ENCODE measurements at regions not wholly inside any gene's neighbourhood (a gene's known extent, or its start where the extent isn't known, plus 50 kb on each side); places are given as distances from the start of the nearest gene placed in this dataset.

DNA sequence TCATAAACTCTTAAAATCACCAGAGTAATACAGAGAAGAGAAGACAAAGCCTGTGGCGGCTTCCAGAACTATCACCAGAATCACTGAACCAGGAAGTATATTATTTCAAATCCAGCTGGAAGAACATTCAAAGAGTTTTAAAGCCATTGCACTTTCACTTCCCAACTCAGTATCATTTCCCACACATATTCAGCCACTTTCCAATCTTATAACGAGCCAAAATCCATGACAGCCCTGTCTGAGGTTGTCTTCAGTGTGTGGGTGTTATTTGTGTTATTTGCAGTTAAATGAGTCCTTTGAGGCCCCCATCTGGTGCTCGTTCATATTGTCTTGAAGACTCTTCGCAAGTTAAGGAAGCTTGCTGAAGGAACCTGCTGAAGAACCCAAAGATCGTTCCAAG lies 559.9 kb downstream of the TSN start:
- Histone ChIP-seq H3K27ac (ENCODE audit: low read depth, low read length) (no peak overlapping the region), H3K9ac (ENCODE audit: low read depth in 1 of 3, low read length in 3 of 3) (no peak overlapping the region), H3K4me1 (ENCODE audit: control insufficient read depth in 3 of 3, insufficient read depth in 3 of 3, low read length in 3 of 3) (no peaks in the 10 kb centered on the region), H3K36me3 (ENCODE audit: control insufficient read depth in 3 of 3, insufficient read depth in 3 of 3, low read length in 3 of 3) (no peaks in the 10 kb centered on the region), H3K4me3 (ENCODE audit: low read length in 3 of 3) (peak overlapping the region in 1 of 3 donors; percentile 30), H3K27me3 (ENCODE audit: control insufficient read depth in 3 of 3, insufficient read depth in 3 of 3, low read length in 3 of 3) (no peaks in the 10 kb centered on the region), H3K9me3 (ENCODE audit: control insufficient read depth in 3 of 3, low read length in 3 of 3) (no peaks in the 10 kb centered on the region)

DNA sequence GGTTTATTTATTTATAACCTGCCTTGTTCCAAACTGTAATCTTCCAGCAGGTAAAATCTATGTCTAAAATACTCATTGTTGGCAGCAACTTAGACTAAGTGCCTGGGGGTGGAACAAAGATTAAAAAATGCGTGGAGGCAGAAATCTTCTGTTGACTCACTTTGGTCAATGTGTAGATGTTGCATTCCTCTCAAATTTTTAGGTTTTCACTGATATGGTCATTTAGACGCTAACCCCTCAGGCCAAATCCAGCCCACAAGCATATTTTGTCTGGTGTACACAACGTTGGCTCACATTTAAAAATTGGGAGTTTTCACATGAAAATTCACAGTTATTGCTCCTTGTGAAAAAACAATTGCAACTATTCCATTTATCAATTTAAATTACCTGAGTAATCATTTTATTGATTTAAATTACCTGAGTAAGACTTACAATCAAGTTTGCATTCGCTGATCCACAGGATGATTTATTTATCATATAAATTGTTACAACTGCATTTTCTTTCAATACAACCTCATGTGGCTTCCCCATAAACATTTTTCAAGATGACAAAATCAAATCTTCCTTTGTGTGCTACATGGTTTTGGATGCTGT lies 564.2 kb downstream of the TSN start:
- Histone ChIP-seq H3K4me1 (ENCODE audit: control insufficient read depth in 3 of 3, insufficient read depth in 3 of 3, low read length in 3 of 3) (no peaks in the 10 kb centered on the region), H3K4me3 (ENCODE audit: low read length in 3 of 3) (no peak overlapping the region), H3K27ac (ENCODE audit: low read depth, low read length) (no peak overlapping the region), H3K9me3 (ENCODE audit: control insufficient read depth in 3 of 3, low read length in 3 of 3) (no peaks in the 10 kb centered on the region), H3K36me3 (ENCODE audit: control insufficient read depth in 3 of 3, insufficient read depth in 3 of 3, low read length in 3 of 3) (no peaks in the 10 kb centered on the region), H3K27me3 (ENCODE audit: control insufficient read depth in 3 of 3, insufficient read depth in 3 of 3, low read length in 3 of 3) (no peaks in the 10 kb centered on the region), H3K9ac (ENCODE audit: low read depth in 1 of 3, low read length in 3 of 3) (no peak overlapping the region)

DNA sequence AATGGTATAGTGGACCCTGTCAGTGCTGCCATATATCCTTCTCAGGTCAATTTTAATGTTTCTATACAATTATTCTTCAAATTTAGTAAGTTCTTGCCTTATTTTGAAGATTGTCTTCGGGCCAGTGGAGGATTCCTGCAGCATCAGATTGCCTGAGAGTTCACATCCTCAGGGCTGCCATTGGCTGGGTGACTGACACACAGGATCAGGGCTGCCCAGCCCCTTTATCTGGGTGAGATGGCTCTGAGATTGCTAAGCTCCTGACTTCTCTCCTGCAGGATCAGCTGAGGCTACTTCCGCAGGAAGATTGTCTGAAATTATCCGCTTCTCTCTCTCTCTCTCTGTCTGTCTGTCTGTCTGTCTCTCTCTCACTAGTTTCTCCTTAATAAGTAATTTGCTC lies 567.4 kb downstream of the TSN start:
- Histone ChIP-seq H3K9me3 (ENCODE audit: control insufficient read depth in 3 of 3, low read length in 3 of 3) (no peaks in the 10 kb centered on the region), H3K27ac (ENCODE audit: low read depth, low read length) (no peak overlapping the region), H3K27me3 (ENCODE audit: control insufficient read depth in 3 of 3, insufficient read depth in 3 of 3, low read length in 3 of 3) (no peaks in the 10 kb centered on the region), H3K36me3 (ENCODE audit: control insufficient read depth in 3 of 3, insufficient read depth in 3 of 3, low read length in 3 of 3) (no peaks in the 10 kb centered on the region), H3K9ac (ENCODE audit: low read depth in 1 of 3, low read length in 3 of 3) (no peak overlapping the region), H3K4me3 (ENCODE audit: low read length in 3 of 3) (no peak overlapping the region), H3K4me1 (ENCODE audit: control insufficient read depth in 3 of 3, insufficient read depth in 3 of 3, low read length in 3 of 3) (no peaks in the 10 kb centered on the region)

GRCh38 chr2:122323927-122324326 lies 568.5 kb downstream of the TSN start:
- Histone ChIP-seq H3K4me3 (ENCODE audit: low read length in 3 of 3) (no peak overlapping the region), H3K27me3 (ENCODE audit: control insufficient read depth in 3 of 3, insufficient read depth in 3 of 3, low read length in 3 of 3) (no peaks in the 10 kb centered on the region), H3K27ac (ENCODE audit: low read depth, low read length) (no peak overlapping the region), H3K4me1 (ENCODE audit: control insufficient read depth in 3 of 3, insufficient read depth in 3 of 3, low read length in 3 of 3) (no peaks in the 10 kb centered on the region), H3K9me3 (ENCODE audit: control insufficient read depth in 3 of 3, low read length in 3 of 3) (no peaks in the 10 kb centered on the region), H3K9ac (ENCODE audit: low read depth in 1 of 3, low read length in 3 of 3) (no peak overlapping the region), H3K36me3 (ENCODE audit: control insufficient read depth in 3 of 3, insufficient read depth in 3 of 3, low read length in 3 of 3) (no peaks in the 10 kb centered on the region)

GRCh38 chr2:122326471-122326870 lies 571.0 kb downstream of the TSN start:
- H3K4me1 ChIP-seq (ENCODE audit: control insufficient read depth in 3 of 3, insufficient read depth in 3 of 3, low read length in 3 of 3) = no peaks in the 10 kb centered on the region
- no peaks in the 10 kb centered on the region for H3K36me3 ChIP-seq (ENCODE audit: control insufficient read depth in 3 of 3, insufficient read depth in 3 of 3, low read length in 3 of 3)
- no peak overlapping the region for H3K27ac ChIP-seq (ENCODE audit: low read depth, low read length)
- no peak overlapping the region for H3K9ac ChIP-seq (ENCODE audit: low read depth in 1 of 3, low read length in 3 of 3)
- H3K27me3 ChIP-seq (ENCODE audit: control insufficient read depth in 3 of 3, insufficient read depth in 3 of 3, low read length in 3 of 3) = no peaks in the 10 kb centered on the region
- H3K4me3 ChIP-seq (ENCODE audit: low read length in 3 of 3) = no peak overlapping the region
- no peaks in the 10 kb centered on the region for H3K9me3 ChIP-seq (ENCODE audit: control insufficient read depth in 3 of 3, low read length in 3 of 3)

DNA sequence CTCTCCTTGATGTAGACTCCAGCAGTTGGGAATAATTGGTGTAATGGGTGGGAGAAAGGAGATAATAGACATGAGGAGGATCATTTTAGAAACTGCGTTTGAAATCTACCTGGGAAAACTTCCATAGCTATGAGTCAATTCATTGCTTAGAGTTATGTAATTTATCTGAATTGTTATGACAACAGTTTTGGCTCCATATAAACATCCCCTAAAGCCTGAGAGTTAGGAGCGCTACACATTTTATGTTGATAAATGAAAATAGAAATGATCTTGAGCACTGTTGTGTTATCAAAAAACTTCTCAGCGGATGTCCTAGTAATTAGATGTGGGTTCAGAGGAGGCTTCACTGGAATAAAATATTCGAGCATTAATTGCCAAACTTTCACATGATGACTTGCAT lies 573.4 kb downstream of the TSN start:
- H3K4me1 ChIP-seq (ENCODE audit: control insufficient read depth in 3 of 3, insufficient read depth in 3 of 3, low read length in 3 of 3) = no peaks in the 10 kb centered on the region
- no peak overlapping the region for H3K27ac ChIP-seq (ENCODE audit: low read depth, low read length)
- H3K9ac ChIP-seq (ENCODE audit: low read depth in 1 of 3, low read length in 3 of 3) = no peak overlapping the region
- peaks cover 0 to 2% (median 0%) of the 10 kb centered on the region in 3 donors for H3K27me3 ChIP-seq (ENCODE audit: control insufficient read depth in 3 of 3, insufficient read depth in 3 of 3, low read length in 3 of 3)
- no peak overlapping the region for H3K4me3 ChIP-seq (ENCODE audit: low read length in 3 of 3)
- no peaks in the 10 kb centered on the region for H3K36me3 ChIP-seq (ENCODE audit: control insufficient read depth in 3 of 3, insufficient read depth in 3 of 3, low read length in 3 of 3)
- no peaks in the 10 kb centered on the region for H3K9me3 ChIP-seq (ENCODE audit: control insufficient read depth in 3 of 3, low read length in 3 of 3)

DNA sequence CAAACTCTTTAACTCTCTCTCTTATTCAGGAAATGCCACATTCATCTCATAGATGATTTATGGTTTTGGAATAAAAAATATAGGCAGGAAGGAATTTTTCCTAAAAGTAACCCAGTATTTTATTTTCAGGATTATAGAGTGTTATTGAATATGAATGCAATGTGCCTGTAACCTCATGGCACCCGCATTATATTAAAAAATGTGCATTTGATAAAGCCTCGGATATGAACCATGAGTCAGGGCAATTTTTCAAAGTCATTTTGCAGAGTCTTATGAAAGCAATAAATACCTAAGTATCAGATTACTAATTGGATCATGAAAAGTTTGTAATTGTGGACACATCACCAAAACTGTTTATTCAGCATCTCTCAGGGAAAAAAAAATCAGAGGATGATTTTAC lies 573.8 kb downstream of the TSN start:
- Histone ChIP-seq H3K9me3 (ENCODE audit: control insufficient read depth in 3 of 3, low read length in 3 of 3) (no peaks in the 10 kb centered on the region), H3K4me1 (ENCODE audit: control insufficient read depth in 3 of 3, insufficient read depth in 3 of 3, low read length in 3 of 3) (no peaks in the 10 kb centered on the region), H3K36me3 (ENCODE audit: control insufficient read depth in 3 of 3, insufficient read depth in 3 of 3, low read length in 3 of 3) (no peaks in the 10 kb centered on the region), H3K27ac (ENCODE audit: low read depth, low read length) (no peak overlapping the region), H3K27me3 (ENCODE audit: control insufficient read depth in 3 of 3, insufficient read depth in 3 of 3, low read length in 3 of 3) (peaks cover 0 to 2% (median 0%) of the 10 kb centered on the region in 3 donors), H3K9ac (ENCODE audit: low read depth in 1 of 3, low read length in 3 of 3) (no peak overlapping the region), H3K4me3 (ENCODE audit: low read length in 3 of 3) (no peak overlapping the region)

GRCh38 chr2:122333932-122334331 lies 578.5 kb downstream of the TSN start:
- H3K4me1 ChIP-seq (ENCODE audit: control insufficient read depth in 3 of 3, insufficient read depth in 3 of 3, low read length in 3 of 3) = no peaks in the 10 kb centered on the region
- H3K27ac ChIP-seq (ENCODE audit: low read depth, low read length) = no peak overlapping the region
- no peak overlapping the region for H3K9ac ChIP-seq (ENCODE audit: low read depth in 1 of 3, low read length in 3 of 3)
- peaks cover 0 to 2% (median 0%) of the 10 kb centered on the region in 3 donors for H3K27me3 ChIP-seq (ENCODE audit: control insufficient read depth in 3 of 3, insufficient read depth in 3 of 3, low read length in 3 of 3)
- no peaks in the 10 kb centered on the region for H3K36me3 ChIP-seq (ENCODE audit: control insufficient read depth in 3 of 3, insufficient read depth in 3 of 3, low read length in 3 of 3)
- no peaks in the 10 kb centered on the region for H3K9me3 ChIP-seq (ENCODE audit: control insufficient read depth in 3 of 3, low read length in 3 of 3)
- H3K4me3 ChIP-seq (ENCODE audit: low read length in 3 of 3) = no peak overlapping the region

GRCh38 chr2:122338000-122338399 lies 582.5 kb downstream of the TSN start:
- H3K27ac ChIP-seq (ENCODE audit: low read depth, low read length) = no peak overlapping the region
- H3K9me3 ChIP-seq (ENCODE audit: control insufficient read depth in 3 of 3, low read length in 3 of 3) = no peaks in the 10 kb centered on the region
- H3K36me3 ChIP-seq (ENCODE audit: control insufficient read depth in 3 of 3, insufficient read depth in 3 of 3, low read length in 3 of 3) = no peaks in the 10 kb centered on the region
- no peaks in the 10 kb centered on the region for H3K27me3 ChIP-seq (ENCODE audit: control insufficient read depth in 3 of 3, insufficient read depth in 3 of 3, low read length in 3 of 3)
- H3K4me1 ChIP-seq (ENCODE audit: control insufficient read depth in 3 of 3, insufficient read depth in 3 of 3, low read length in 3 of 3) = no peaks in the 10 kb centered on the region
- no peak overlapping the region for H3K9ac ChIP-seq (ENCODE audit: low read depth in 1 of 3, low read length in 3 of 3)
- no peak overlapping the region for H3K4me3 ChIP-seq (ENCODE audit: low read length in 3 of 3)

GRCh38 chr2:122340246-122340645 lies 584.8 kb downstream of the TSN start:
- Histone ChIP-seq H3K36me3 (ENCODE audit: control insufficient read depth in 3 of 3, insufficient read depth in 3 of 3, low read length in 3 of 3) (no peaks in the 10 kb centered on the region), H3K4me1 (ENCODE audit: control insufficient read depth in 3 of 3, insufficient read depth in 3 of 3, low read length in 3 of 3) (no peaks in the 10 kb centered on the region), H3K4me3 (ENCODE audit: low read length in 3 of 3) (no peak overlapping the region), H3K27me3 (ENCODE audit: control insufficient read depth in 3 of 3, insufficient read depth in 3 of 3, low read length in 3 of 3) (no peaks in the 10 kb centered on the region), H3K9ac (ENCODE audit: low read depth in 1 of 3, low read length in 3 of 3) (no peak overlapping the region), H3K27ac (ENCODE audit: low read depth, low read length) (no peak overlapping the region), H3K9me3 (ENCODE audit: control insufficient read depth in 3 of 3, low read length in 3 of 3) (no peaks in the 10 kb centered on the region)

GRCh38 chr2:122341007-122341406 lies 585.6 kb downstream of the TSN start:
- no peak overlapping the region for H3K9ac ChIP-seq (ENCODE audit: low read depth in 1 of 3, low read length in 3 of 3)
- no peak overlapping the region for H3K4me3 ChIP-seq (ENCODE audit: low read length in 3 of 3)
- H3K27ac ChIP-seq (ENCODE audit: low read depth, low read length) = no peak overlapping the region
- no peaks in the 10 kb centered on the region for H3K4me1 ChIP-seq (ENCODE audit: control insufficient read depth in 3 of 3, insufficient read depth in 3 of 3, low read length in 3 of 3)
- H3K27me3 ChIP-seq (ENCODE audit: control insufficient read depth in 3 of 3, insufficient read depth in 3 of 3, low read length in 3 of 3) = no peaks in the 10 kb centered on the region
- H3K9me3 ChIP-seq (ENCODE audit: control insufficient read depth in 3 of 3, low read length in 3 of 3) = no peaks in the 10 kb centered on the region
- no peaks in the 10 kb centered on the region for H3K36me3 ChIP-seq (ENCODE audit: control insufficient read depth in 3 of 3, insufficient read depth in 3 of 3, low read length in 3 of 3)

Data from skeletal muscle tissue (tissue), 3 donors.